HCT116 (cell line): ENCODE measurements at regions not wholly inside any gene's neighbourhood (a gene's known extent, or its start where the extent isn't known, plus 50 kb on each side); places are given as distances from the start of the nearest gene placed in this dataset.

Source experiments
- CEBPB ChIP-seq: IDR thresholded peaks from 2 replicates; pipeline ENCODE4 v1.6.1; 2012; ENCODE audit warnings: low read depth
- EZH2phosphoT487 ChIP-seq: fragments of 200-600 bp; IDR thresholded peaks from 2 replicates; pipeline ENCODE4 v1.6.1; 2018; ENCODE audit warnings: antibody characterized with exemption, borderline replicate concordance
- POLR2A ChIP-seq: IDR thresholded peaks from 2 replicates; pipeline ENCODE4 v1.7.0; 2011; ENCODE audit warnings: borderline replicate concordance; ENCODE audit not compliant: insufficient read depth, insufficient read length; ENCODE audit errors: extremely low read depth
- POLR2AphosphoS5 ChIP-seq: IDR thresholded peaks from 2 replicates; pipeline ENCODE4 v1.6.1; 2011; ENCODE audit warnings: mild to moderate bottlenecking, low read depth, low read length, moderate library complexity
- SIN3A ChIP-seq: IDR thresholded peaks from 2 replicates; pipeline ENCODE4 v1.6.1; 2012; ENCODE audit warnings: low read depth
- TCF7L2 ChIP-seq: IDR thresholded peaks from 2 replicates; pipeline ENCODE4 v1.7.0; 2011; ENCODE audit warnings: borderline replicate concordance, inconsistent platforms; ENCODE audit not compliant: insufficient read depth, insufficient read length; ENCODE audit errors: extremely low read depth
- YY1 ChIP-seq: IDR thresholded peaks from 2 replicates; pipeline ENCODE4 v1.6.1; 2011; ENCODE audit warnings: low read length, low read depth, moderate library complexity, mild to moderate bottlenecking; ENCODE audit not compliant: insufficient replicate concordance; ENCODE audit errors: extremely low read depth
- TF ChIP-seq, protein P1 (sequence below), 3 experiments: fragments of 200-600 bp in 1 of 3; sonication (generic) in 1 of 3; IDR thresholded peaks in 2 of 3; conservative IDR thresholded peaks in 1 of 3; 2 replicates each; pipeline ENCODE4 v1.5.1; 2012 to 2017; ENCODE audit warnings: low read depth in 2 of 3, low read length in 2 of 3, antibody characterized with exemption in 1 of 3, borderline replicate concordance in 1 of 3, control low read depth in 1 of 3, mild to moderate bottlenecking in 1 of 3, mixed read lengths in 1 of 3, mixed run types in 1 of 3, moderate library complexity in 1 of 3; ENCODE audit not compliant: insufficient read depth in 1 of 3
- TF ChIP-seq, protein P2 (sequence below): IDR thresholded peaks from 2 replicates; pipeline ENCODE4 v1.6.1; 2011; ENCODE audit warnings: mild to moderate bottlenecking, low read length, moderate library complexity; ENCODE audit not compliant: insufficient replicate concordance; ENCODE audit errors: extremely low read depth
- TF ChIP-seq, protein P3 (sequence below): IDR thresholded peaks from 2 replicates; pipeline ENCODE4 v1.6.1; 2012; ENCODE audit warnings: low read depth

DNA sequence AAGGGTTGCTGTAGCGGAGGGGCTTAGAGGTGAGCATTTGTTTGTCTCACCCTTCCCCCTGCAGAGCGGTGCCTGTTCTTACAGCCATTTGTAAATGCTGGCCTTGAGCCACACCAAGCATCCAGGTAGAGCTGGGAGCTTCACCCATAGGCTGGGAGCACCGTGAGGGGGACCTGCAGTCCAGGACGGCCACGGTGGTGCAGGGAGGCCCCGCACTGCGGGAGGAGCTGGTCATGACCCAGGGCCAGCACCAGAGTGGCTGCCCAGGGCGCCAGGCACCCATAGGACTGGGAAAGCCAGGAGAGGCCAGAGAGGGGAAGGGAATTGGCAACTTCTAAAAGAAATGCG, 197.3 kb upstream of the ADAMTS16 start:
- TF ChIP-seq POLR2A (no peak), EZH2phosphoT487 (no peak), YY1 (no peak), POLR2AphosphoS5 (no peak), CEBPB (no peak), TCF7L2 (no peak), SIN3A (no peak)
- TF ChIP-seq, protein P1, sequence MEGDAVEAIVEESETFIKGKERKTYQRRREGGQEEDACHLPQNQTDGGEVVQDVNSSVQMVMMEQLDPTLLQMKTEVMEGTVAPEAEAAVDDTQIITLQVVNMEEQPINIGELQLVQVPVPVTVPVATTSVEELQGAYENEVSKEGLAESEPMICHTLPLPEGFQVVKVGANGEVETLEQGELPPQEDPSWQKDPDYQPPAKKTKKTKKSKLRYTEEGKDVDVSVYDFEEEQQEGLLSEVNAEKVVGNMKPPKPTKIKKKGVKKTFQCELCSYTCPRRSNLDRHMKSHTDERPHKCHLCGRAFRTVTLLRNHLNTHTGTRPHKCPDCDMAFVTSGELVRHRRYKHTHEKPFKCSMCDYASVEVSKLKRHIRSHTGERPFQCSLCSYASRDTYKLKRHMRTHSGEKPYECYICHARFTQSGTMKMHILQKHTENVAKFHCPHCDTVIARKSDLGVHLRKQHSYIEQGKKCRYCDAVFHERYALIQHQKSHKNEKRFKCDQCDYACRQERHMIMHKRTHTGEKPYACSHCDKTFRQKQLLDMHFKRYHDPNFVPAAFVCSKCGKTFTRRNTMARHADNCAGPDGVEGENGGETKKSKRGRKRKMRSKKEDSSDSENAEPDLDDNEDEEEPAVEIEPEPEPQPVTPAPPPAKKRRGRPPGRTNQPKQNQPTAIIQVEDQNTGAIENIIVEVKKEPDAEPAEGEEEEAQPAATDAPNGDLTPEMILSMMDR (IDR thresholded peaks at IDR 0.05 in 2 of 3, conservative IDR thresholded peaks at IDR 0.05 in 1 of 3; ENCODE audit: borderline replicate concordance in 1 of 3, insufficient read depth in 1 of 3, low read depth in 2 of 3, low read length in 2 of 3): no peak
- TF ChIP-seq, protein P2, sequence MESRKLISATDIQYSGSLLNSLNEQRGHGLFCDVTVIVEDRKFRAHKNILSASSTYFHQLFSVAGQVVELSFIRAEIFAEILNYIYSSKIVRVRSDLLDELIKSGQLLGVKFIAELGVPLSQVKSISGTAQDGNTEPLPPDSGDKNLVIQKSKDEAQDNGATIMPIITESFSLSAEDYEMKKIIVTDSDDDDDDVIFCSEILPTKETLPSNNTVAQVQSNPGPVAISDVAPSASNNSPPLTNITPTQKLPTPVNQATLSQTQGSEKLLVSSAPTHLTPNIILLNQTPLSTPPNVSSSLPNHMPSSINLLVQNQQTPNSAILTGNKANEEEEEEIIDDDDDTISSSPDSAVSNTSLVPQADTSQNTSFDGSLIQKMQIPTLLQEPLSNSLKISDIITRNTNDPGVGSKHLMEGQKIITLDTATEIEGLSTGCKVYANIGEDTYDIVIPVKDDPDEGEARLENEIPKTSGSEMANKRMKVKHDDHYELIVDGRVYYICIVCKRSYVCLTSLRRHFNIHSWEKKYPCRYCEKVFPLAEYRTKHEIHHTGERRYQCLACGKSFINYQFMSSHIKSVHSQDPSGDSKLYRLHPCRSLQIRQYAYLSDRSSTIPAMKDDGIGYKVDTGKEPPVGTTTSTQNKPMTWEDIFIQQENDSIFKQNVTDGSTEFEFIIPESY: no peak
- TF ChIP-seq, protein P3, sequence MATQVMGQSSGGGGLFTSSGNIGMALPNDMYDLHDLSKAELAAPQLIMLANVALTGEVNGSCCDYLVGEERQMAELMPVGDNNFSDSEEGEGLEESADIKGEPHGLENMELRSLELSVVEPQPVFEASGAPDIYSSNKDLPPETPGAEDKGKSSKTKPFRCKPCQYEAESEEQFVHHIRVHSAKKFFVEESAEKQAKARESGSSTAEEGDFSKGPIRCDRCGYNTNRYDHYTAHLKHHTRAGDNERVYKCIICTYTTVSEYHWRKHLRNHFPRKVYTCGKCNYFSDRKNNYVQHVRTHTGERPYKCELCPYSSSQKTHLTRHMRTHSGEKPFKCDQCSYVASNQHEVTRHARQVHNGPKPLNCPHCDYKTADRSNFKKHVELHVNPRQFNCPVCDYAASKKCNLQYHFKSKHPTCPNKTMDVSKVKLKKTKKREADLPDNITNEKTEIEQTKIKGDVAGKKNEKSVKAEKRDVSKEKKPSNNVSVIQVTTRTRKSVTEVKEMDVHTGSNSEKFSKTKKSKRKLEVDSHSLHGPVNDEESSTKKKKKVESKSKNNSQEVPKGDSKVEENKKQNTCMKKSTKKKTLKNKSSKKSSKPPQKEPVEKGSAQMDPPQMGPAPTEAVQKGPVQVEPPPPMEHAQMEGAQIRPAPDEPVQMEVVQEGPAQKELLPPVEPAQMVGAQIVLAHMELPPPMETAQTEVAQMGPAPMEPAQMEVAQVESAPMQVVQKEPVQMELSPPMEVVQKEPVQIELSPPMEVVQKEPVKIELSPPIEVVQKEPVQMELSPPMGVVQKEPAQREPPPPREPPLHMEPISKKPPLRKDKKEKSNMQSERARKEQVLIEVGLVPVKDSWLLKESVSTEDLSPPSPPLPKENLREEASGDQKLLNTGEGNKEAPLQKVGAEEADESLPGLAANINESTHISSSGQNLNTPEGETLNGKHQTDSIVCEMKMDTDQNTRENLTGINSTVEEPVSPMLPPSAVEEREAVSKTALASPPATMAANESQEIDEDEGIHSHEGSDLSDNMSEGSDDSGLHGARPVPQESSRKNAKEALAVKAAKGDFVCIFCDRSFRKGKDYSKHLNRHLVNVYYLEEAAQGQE: no peak
